H9 (cell line): ENCODE measurements at regions not wholly inside any gene's neighbourhood (a gene's known extent, or its start where the extent isn't known, plus 50 kb on each side); places are given as distances from the start of the nearest gene placed in this dataset.

ENCODE experiments used
- DNase-seq: peaks from one replicate; pipeline ENCODE4 v3.0.0-alpha.2; 2017
- H2AFZ ChIP-seq: one replicate; pipeline ENCODE4 v1.6.1; 2013; ENCODE audit warnings: mild to moderate bottlenecking, low read length, control low read depth, moderate library complexity
- H2AK5ac ChIP-seq: 2 replicates; pipeline ENCODE4 v1.6.1; 2013; ENCODE audit warnings: low read length, control low read depth, mixed read lengths; ENCODE audit not compliant: insufficient read length
- H2BK120ac ChIP-seq: one replicate; pipeline ENCODE4 v1.6.1; 2013; ENCODE audit warnings: low read depth, mild to moderate bottlenecking, low read length, control low read depth, inconsistent platforms; ENCODE audit not compliant: poor library complexity, severe bottlenecking
- H2BK12ac ChIP-seq: 2 replicates; pipeline ENCODE4 v1.6.1; 2013; ENCODE audit warnings: low read length, control low read depth, mixed read lengths, low read depth; ENCODE audit not compliant: insufficient read length
- H2BK15ac ChIP-seq: 2 replicates; pipeline ENCODE4 v1.6.1; 2013; ENCODE audit warnings: low read depth, low read length, control low read depth
- H2BK20ac ChIP-seq: one replicate; pipeline ENCODE4 v1.6.1; 2013; ENCODE audit warnings: low read depth, mild to moderate bottlenecking, low read length, control low read depth, inconsistent platforms; ENCODE audit not compliant: poor library complexity, severe bottlenecking
- H2BK5ac ChIP-seq: 2 replicates; pipeline ENCODE4 v1.6.1; 2013; ENCODE audit warnings: low read length, control low read depth, mixed read lengths; ENCODE audit not compliant: insufficient read length
- H3K14ac ChIP-seq: 2 replicates; pipeline ENCODE4 v1.6.1; 2013; ENCODE audit warnings: low read length, control low read depth; ENCODE audit not compliant: insufficient read depth
- H3K18ac ChIP-seq: 2 replicates; pipeline ENCODE4 v1.6.1; 2013; ENCODE audit warnings: low read depth, mild to moderate bottlenecking, mixed read lengths, low read length, control low read depth; ENCODE audit not compliant: insufficient read length
- H3K23ac ChIP-seq: 2 replicates; pipeline ENCODE4 v1.6.1; 2013; ENCODE audit warnings: low read length, control low read depth, mixed read lengths, low read depth; ENCODE audit not compliant: insufficient read length
- H3K23me2 ChIP-seq: 2 replicates; pipeline ENCODE4 v1.6.1; 2013; ENCODE audit warnings: low read depth, mild to moderate bottlenecking, mixed read lengths, low read length, control low read depth; ENCODE audit not compliant: insufficient read length, poor library complexity, severe bottlenecking
- H3K27ac ChIP-seq: 2 replicates; pipeline ENCODE4 v1.5.1; 2013; ENCODE audit warnings: low read length, control low read depth, mixed read lengths, low read depth; ENCODE audit not compliant: insufficient read length
- H3K27me3 ChIP-seq: 2 replicates; pipeline ENCODE4 v1.6.1; 2013; ENCODE audit warnings: low read length, control low read depth, inconsistent platforms; ENCODE audit not compliant: insufficient read depth
- H3K4ac ChIP-seq: 2 replicates; pipeline ENCODE4 v1.6.1; 2013; ENCODE audit warnings: low read depth, mild to moderate bottlenecking, control low read depth, inconsistent platforms, low read length, moderate library complexity
- H3K4me1 ChIP-seq: 2 replicates; pipeline ENCODE4 v1.6.1; 2013; ENCODE audit warnings: low read length, control low read depth, inconsistent platforms; ENCODE audit not compliant: insufficient read depth
- H3K4me2 ChIP-seq: 2 replicates; pipeline ENCODE4 v1.6.1; 2013; ENCODE audit warnings: low read length, control low read depth, mixed read lengths; ENCODE audit not compliant: insufficient read length, insufficient read depth
- H3K56ac ChIP-seq: 2 replicates; pipeline ENCODE4 v1.6.1; 2013; ENCODE audit warnings: low read depth, mild to moderate bottlenecking, mixed read lengths, low read length, control low read depth; ENCODE audit not compliant: insufficient read length
- H3K79me1 ChIP-seq: 2 replicates; pipeline ENCODE4 v1.6.1; 2013; ENCODE audit warnings: low read depth, mild to moderate bottlenecking, moderate library complexity, low read length, control low read depth, inconsistent platforms; ENCODE audit not compliant: insufficient read depth, poor library complexity, severe bottlenecking
- H3K79me2 ChIP-seq: 2 replicates; pipeline ENCODE4 v1.6.1; 2013; ENCODE audit warnings: low read length, control low read depth, inconsistent platforms; ENCODE audit not compliant: insufficient read depth
- H3K9ac ChIP-seq: 2 replicates; pipeline ENCODE4 v1.6.1; 2013; ENCODE audit warnings: low read length, control low read depth, mixed read lengths; ENCODE audit not compliant: insufficient read length; ENCODE audit errors: extremely low read depth
- H3K9me3 ChIP-seq: one replicate; pipeline ENCODE4 v1.6.1; 2013; ENCODE audit warnings: low read depth, low read length, inconsistent platforms; ENCODE audit not compliant: control insufficient read depth
- H3T11ph ChIP-seq: one replicate; pipeline ENCODE4 v1.6.1; 2013; ENCODE audit warnings: mild to moderate bottlenecking, low read length, control low read depth, inconsistent platforms
- H4K20me1 ChIP-seq: one replicate; pipeline ENCODE4 v1.6.1; 2013; ENCODE audit not compliant: control insufficient read depth, insufficient read length, insufficient read depth
- H4K5ac ChIP-seq: 2 replicates; pipeline ENCODE4 v1.6.1; 2013; ENCODE audit warnings: low read depth, mild to moderate bottlenecking, mixed read lengths, low read length, control low read depth; ENCODE audit not compliant: insufficient read length
- H4K8ac ChIP-seq: replicated peaks from 2 replicates; pipeline ENCODE4 v1.6.1; 2013; ENCODE audit warnings: low read length, control low read depth, mixed read lengths, low read depth; ENCODE audit not compliant: insufficient read length
- H4K91ac ChIP-seq: 2 replicates; pipeline ENCODE4 v1.6.1; 2013; ENCODE audit warnings: low read depth, mild to moderate bottlenecking, moderate library complexity, mixed read lengths, low read length, control low read depth; ENCODE audit not compliant: insufficient read length
- H3K27ac Mint-ChIP-seq, 3 experiments: 2 replicates in 2 of 3; 3 replicates in 1 of 3; pipeline ENCODE4 v1.8.0; 2020 to 2021; ENCODE audit warnings: mixed read lengths in 3 of 3, mild to moderate bottlenecking in 1 of 3, moderate library complexity in 1 of 3
- H3K27me3 Mint-ChIP-seq: 2 replicates; pipeline ENCODE4 v1.8.0; 2021; ENCODE audit warnings: low read depth, mild to moderate bottlenecking, moderate library complexity, mixed read lengths
- H3K36me3 Mint-ChIP-seq, 3 experiments: 2 replicates in 2 of 3; 3 replicates in 1 of 3; pipeline ENCODE4 v1.8.0; 2020 to 2021; ENCODE audit warnings: low read depth in 3 of 3, mixed read lengths in 3 of 3; ENCODE audit not compliant: insufficient read depth in 1 of 3
- H3K4me1 Mint-ChIP-seq, 2 experiments: 2 replicates each; pipeline ENCODE4 v1.8.0; 2020; ENCODE audit warnings: mixed read lengths in 2 of 2
- H3K4me3 Mint-ChIP-seq, 2 experiments: 2 replicates in 1 of 2; 3 replicates in 1 of 2; pipeline ENCODE4 v1.8.0; 2020 to 2021; ENCODE audit warnings: mild to moderate bottlenecking in 2 of 2, mixed read lengths in 2 of 2, moderate library complexity in 1 of 2
- H3K9me3 Mint-ChIP-seq, 2 experiments: 2 replicates in 1 of 2; 3 replicates in 1 of 2; pipeline ENCODE4 v1.8.0; 2020; ENCODE audit warnings: mild to moderate bottlenecking in 2 of 2, mixed read lengths in 2 of 2, moderate library complexity in 1 of 2
- CTCF ChIP-seq: fragments of 200-600 bp; sonication (generic); conservative IDR thresholded peaks from 3 replicates; pipeline ENCODE4 v1.8.0; 2021; ENCODE audit warnings: antibody characterized with exemption, mild to moderate bottlenecking
- WGBS: extraction: QIAGEN DNeasy Blood & Tissue Kit; methylation state at CpG from one replicate; pipeline ENCODE4 v1.1.7; 2013; ENCODE audit warnings: missing lambda C conversion rate, low lambda C conversion rate, mixed read lengths; ENCODE audit not compliant: insufficient read length; ENCODE audit errors: extremely low coverage; 5-methylcytosine and 5-hydroxymethylcytosine counted together

- Histone ChIP-seq H3K4ac (no peak overlapping the region), H4K8ac (no peak overlapping the region), H2BK120ac (no peak overlapping the region), H3K4me2 (no peak overlapping the region), H2BK20ac (no peak overlapping the region), H4K20me1 (no peaks in the 10 kb centered on the region), H3K27ac (no peak overlapping the region), H3K9me3 (no peaks in the 10 kb centered on the region), H2BK5ac (no peak overlapping the region), H3K23ac (no peak overlapping the region), H3K18ac (no peak overlapping the region), H4K5ac (no peak overlapping the region), H3T11ph (no peak overlapping the region), H3K14ac (no peak overlapping the region), H3K27me3 (no peaks in the 10 kb centered on the region), H2AFZ (no peak overlapping the region), H2BK15ac (no peak overlapping the region), H3K56ac (no peak overlapping the region), H3K79me1 (no peaks in the 10 kb centered on the region), H3K23me2 (no peaks in the 10 kb centered on the region), H3K79me2 (no peaks in the 10 kb centered on the region), H4K91ac (no peak overlapping the region), H3K4me1 (no peaks in the 10 kb centered on the region), H2AK5ac (no peak overlapping the region), H3K9ac (no peak overlapping the region), H2BK12ac (no peak overlapping the region)
- no peaks in the 10 kb centered on the region for H3K27me3 Mint-ChIP-seq
- no CpG with 5 or more reads among the region's 1 CpG for WGBS
- DNase-seq = no peak
- no peak overlapping the region for H3K4me3 Mint-ChIP-seq
- H3K27ac Mint-ChIP-seq = no peak overlapping the region
- no peaks in the 10 kb centered on the region for H3K4me1 Mint-ChIP-seq
- H3K9me3 Mint-ChIP-seq = peaks cover 0 to 4% of the 10 kb centered on the region in 2 experiments; a peak in 2 of 5 replicates
- peak; percentile 64 for TF ChIP-seq CTCF
- H3K36me3 Mint-ChIP-seq = no peaks in the 10 kb centered on the region; a peak in 1 of 7 replicates
Observed at GRCh38 chr3:84825817-84826216, 133.0 kb upstream of the CADM2 start.
